Right ventricle myocardium inferior (tissue), 1 donor: ENCODE measurements at regions not wholly inside any gene's neighbourhood (a gene's known extent, or its start where the extent isn't known, plus 50 kb on each side); places are given as distances from the start of the nearest gene placed in this dataset.
A peak's percentile ranks its signal among the peaks of the same experiment; 100 is the strongest.

Source experiments
- ATAC-seq: fragments of 200-7000 bp; cut with Tn5 transposase; one replicate; pipeline ENCODE4 v1.9.1; 2020; ENCODE audit warnings: mild to moderate bottlenecking, moderate library complexity
- DNase-seq: peaks from one replicate; pipeline ENCODE4 v3.0.0; 2021; ENCODE audit errors: missing footprints
- intact Hi-C: fragments of 100-400 bp; cut with DNase I; formaldehyde crosslinking; loops from one replicate; pipeline ENCODE4 v1.11.0; 2022
- donor health status: DM: no; HTN: yes; CAD: no; lungs with severe emphysema.

- no peak for DNase-seq
- intact Hi-C loops: no loop called here
- no peak for ATAC-seq
These were observed 49.9 kb downstream of the SYNE3 start for GRCh38 chr14:95466506-95466905.

GRCh38 chr14:95465936-95466335, 50.5 kb downstream of the SYNE3 start:
- intact Hi-C loops: no loop called here
- no peak for DNase-seq

GRCh38 chr14:95465358-95465757, 51.1 kb downstream of the SYNE3 start:
- DNase-seq: no peak

More at GRCh38 chr14:95465936-95466335, 50.5 kb downstream of the SYNE3 start:
- no peak for ATAC-seq

GRCh38 chr14:95464514-95464913, 51.9 kb downstream of the SYNE3 start:
- intact Hi-C loops: no loop called here
- ATAC-seq (no peak), DNase-seq (no peak)

More at GRCh38 chr14:95465358-95465757, 51.1 kb downstream of the SYNE3 start:
- intact Hi-C loops: no loop called here
- ATAC-seq: no peak

- no peak for DNase-seq
- no peak for ATAC-seq
- intact Hi-C loops: no loop called here
These were observed 52.3 kb downstream of the SYNE3 start for GRCh38 chr14:95464103-95464502.

GRCh38 chr14:95463171-95463901, 53.1 kb downstream of the SYNE3 start:
- no peak for DNase-seq
- intact Hi-C loops: no loop called here
- peak; percentile 22 for ATAC-seq

- DNase-seq (no peak), ATAC-seq (no peak)
- intact Hi-C loops: no loop called here
These were observed 54.0 kb downstream of the SYNE3 start for GRCh38 chr14:95462491-95462890.

GRCh38 chr14:95460647-95461478, 55.6 kb downstream of the SYNE3 start:
- ATAC-seq (no peak), DNase-seq (no peak)
- intact Hi-C loops: no loop called here

GRCh38 chr14:95458906-95459305, 57.5 kb downstream of the SYNE3 start:
- DNase-seq: no peak
- intact Hi-C loops: no loop called here
- no peak for ATAC-seq

GRCh38 chr14:95458459-95458858, 58.0 kb downstream of the SYNE3 start:
- intact Hi-C loops: no loop called here
- ATAC-seq: no peak
- no peak for DNase-seq

- intact Hi-C loops: no loop called here
- DNase-seq: no peak
These were observed 60.2 kb downstream of the SYNE3 start for GRCh38 chr14:95456281-95456680.

GRCh38 chr14:95455246-95455645, 61.2 kb downstream of the SYNE3 start:
- intact Hi-C loops: no loop called here
- ATAC-seq: no peak
- no peak for DNase-seq

More at GRCh38 chr14:95456281-95456680, 60.2 kb downstream of the SYNE3 start:
- no peak for ATAC-seq

- intact Hi-C loops: no loop called here
- DNase-seq: no peak
- ATAC-seq: no peak
These were observed 62.8 kb downstream of the SYNE3 start for GRCh38 chr14:95453713-95453980.

- no peak for ATAC-seq
These were observed 63.3 kb downstream of the SYNE3 start for GRCh38 chr14:95452893-95453712.

GRCh38 chr14:95452176-95452892, 64.1 kb downstream of the SYNE3 start:
- no peak for ATAC-seq
- DNase-seq: no peak
- intact Hi-C loops: no loop called here

More at GRCh38 chr14:95452893-95453712, 63.3 kb downstream of the SYNE3 start:
- no peak for DNase-seq
- intact Hi-C loops: no loop called here

- intact Hi-C loops: loop anchor here (10.0 kb wide), 1 partner anchor 546 kb away; no protein-coding TSS in a partner anchor
- ATAC-seq: no peak
- no peak for DNase-seq
These were observed 67.3 kb downstream of the SYNE3 start for GRCh38 chr14:95449131-95449530.

GRCh38 chr14:95446470-95446869, 70.0 kb downstream of the SYNE3 start:
- DNase-seq (no peak), ATAC-seq (no peak)
- intact Hi-C loops: loop anchor here (10.0 kb wide), 1 partner anchor 548 kb away; no protein-coding TSS in a partner anchor

GRCh38 chr14:95445676-95446075, 70.8 kb downstream of the SYNE3 start:
- ATAC-seq: no peak
- DNase-seq: no peak
- intact Hi-C loops: loop anchor here (10.0 kb wide), 1 partner anchor 549 kb away; no protein-coding TSS in a partner anchor

- intact Hi-C loops: loop anchor here (10.0 kb wide), 1 partner anchor 550 kb away; no protein-coding TSS in a partner anchor
- ATAC-seq: no peak
- no peak for DNase-seq
These were observed 71.3 kb downstream of the SYNE3 start for GRCh38 chr14:95445161-95445560.
